ENCODE measurements at regions not wholly inside any gene's neighbourhood (a gene's known extent, or its start where the extent isn't known, plus 50 kb on each side); places are given as distances from the start of the nearest gene placed in this dataset.

GRCh38 chr1:87437663-87438295 lies 109.1 kb downstream of the LMO4 start:
- no peak for FAIRE-seq
- DNase-seq (ENCODE audit: low spot score): no peak

GRCh38 chr1:87439821-87440220 lies 111.1 kb downstream of the LMO4 start:
- no peak for DNase-seq (ENCODE audit: low spot score)
- FAIRE-seq: no peak

GRCh38 chr1:87449348-87449963 lies 120.8 kb downstream of the LMO4 start:
- FAIRE-seq: no peak
- no peak for DNase-seq (ENCODE audit: low spot score)

GRCh38 chr1:87450136-87450535 lies 121.5 kb downstream of the LMO4 start:
- DNase-seq (ENCODE audit: low spot score) (no peak), FAIRE-seq (no peak)

GRCh38 chr1:87450615-87451209 lies 122.0 kb downstream of the LMO4 start:
- DNase-seq (ENCODE audit: low spot score) (no peak), FAIRE-seq (no peak)

GRCh38 chr1:87451229-87451920 lies 122.7 kb downstream of the LMO4 start:
- FAIRE-seq (no peak), DNase-seq (ENCODE audit: low spot score) (no peak)

GRCh38 chr1:87452648-87453047 lies 124.0 kb downstream of the LMO4 start:
- no peak for FAIRE-seq

GRCh38 chr1:87457408-87457807 lies 128.7 kb downstream of the LMO4 start:
- FAIRE-seq (no peak), DNase-seq (ENCODE audit: low spot score) (no peak)

More at GRCh38 chr1:87452648-87453047, 124.0 kb downstream of the LMO4 start:
- DNase-seq (ENCODE audit: low spot score): no peak

GRCh38 chr1:87462894-87463293 lies 134.2 kb downstream of the LMO4 start:
- DNase-seq (ENCODE audit: low spot score) (no peak), FAIRE-seq (peak; percentile 32)

- DNase-seq (ENCODE audit: low spot score): no peak
- no peak for FAIRE-seq
Observed at GRCh38 chr1:87464022-87464490, 135.4 kb downstream of the LMO4 start.

- FAIRE-seq (no peak), DNase-seq (ENCODE audit: low spot score) (no peak)
Observed at GRCh38 chr1:87466621-87467020, 137.9 kb downstream of the LMO4 start.

- DNase-seq (ENCODE audit: low spot score) (no peak), FAIRE-seq (no peak)
Observed at GRCh38 chr1:87472716-87473115, 144.0 kb downstream of the LMO4 start.

- DNase-seq (ENCODE audit: low spot score) (no peak), FAIRE-seq (no peak)
Observed at GRCh38 chr1:87473203-87473661, 144.6 kb downstream of the LMO4 start.

GRCh38 chr1:87474098-87474497 lies 145.4 kb downstream of the LMO4 start:
- FAIRE-seq: no peak

GRCh38 chr1:87478231-87478630 lies 149.6 kb downstream of the LMO4 start:
- no peak for DNase-seq (ENCODE audit: low spot score)
- no peak for FAIRE-seq

More at GRCh38 chr1:87474098-87474497, 145.4 kb downstream of the LMO4 start:
- no peak for DNase-seq (ENCODE audit: low spot score)

GRCh38 chr1:87495147-87495546 lies 166.5 kb downstream of the LMO4 start:
- FAIRE-seq (no peak), DNase-seq (ENCODE audit: low spot score) (no peak)

GRCh38 chr1:87495870-87496269 lies 167.2 kb downstream of the LMO4 start:
- DNase-seq (ENCODE audit: low spot score) (no peak), FAIRE-seq (no peak)

GRCh38 chr1:87497380-87498203 lies 168.9 kb downstream of the LMO4 start:
- no peak for FAIRE-seq
- DNase-seq (ENCODE audit: low spot score): no peak

GRCh38 chr1:87501738-87502137 lies 173.1 kb downstream of the LMO4 start:
- no peak for FAIRE-seq
- no peak for DNase-seq (ENCODE audit: low spot score)

- no peak for DNase-seq (ENCODE audit: low spot score)
- no peak for FAIRE-seq
Observed at GRCh38 chr1:87505391-87505983, 176.8 kb downstream of the LMO4 start.

- FAIRE-seq (no peak), DNase-seq (ENCODE audit: low spot score) (no peak)
Observed at GRCh38 chr1:87506147-87506546, 177.5 kb downstream of the LMO4 start.
